ENCODE measurements at regions not wholly inside any gene's neighbourhood (a gene's known extent, or its start where the extent isn't known, plus 50 kb on each side); places are given as distances from the start of the nearest gene placed in this dataset.

- 82 to 87% methylated on average over 2 of the region's 2 CpGs for WGBS, 2 donors
- no peak overlapping the region for H3K4me3 ChIP-seq (ENCODE audit: low read depth, poor library complexity, severe bottlenecking)
- intact Hi-C loops (cut with DNase I; ENCODE audit: low total_unique reads) = no loop called here
- TF ChIP-seq POLR2A (IDR thresholded peaks at IDR 0.05) (no peak), CTCF (IDR thresholded peaks at IDR 0.05) (no peak)
- no peak for DNase-seq (ENCODE audit: low spot score in 2 of 2)
These were observed 1204.2 kb downstream of the ROBO2 start for GRCh38 chr3:78244136-78244535.

- no peak for DNase-seq (ENCODE audit: low spot score in 2 of 2)
- no peak overlapping the region for H3K4me3 ChIP-seq (ENCODE audit: low read depth, poor library complexity, severe bottlenecking)
- intact Hi-C loops (cut with DNase I; ENCODE audit: low total_unique reads) = no loop called here
- no peak for TF ChIP-seq CTCF (IDR thresholded peaks at IDR 0.05)
- no peak for TF ChIP-seq POLR2A (IDR thresholded peaks at IDR 0.05)
- 38 to 45% methylated on average over 3 of the region's 3 CpGs for whole genome bisulfite sequencing, 2 donors
These were observed 1209.4 kb downstream of the ROBO2 start for GRCh38 chr3:78249294-78249693.

- intact Hi-C loops (cut with DNase I; ENCODE audit: low total_unique reads) = no loop called here
- DNase-seq (ENCODE audit: low spot score in 2 of 2) = no peak
- H3K4me3 ChIP-seq (ENCODE audit: low read depth, poor library complexity, severe bottlenecking) = no peak overlapping the region
- WGBS, 2 donors = 96 to 99% methylated on average over 3 of the region's 3 CpGs
- no peak for TF ChIP-seq POLR2A (IDR thresholded peaks at IDR 0.05)
- no peak for TF ChIP-seq CTCF (IDR thresholded peaks at IDR 0.05)
These were observed 1214.0 kb downstream of the ROBO2 start for GRCh38 chr3:78253860-78254259.

GRCh38 chr3:78255403-78255802, 1215.5 kb downstream of the ROBO2 start:
- intact Hi-C loops (cut with DNase I; ENCODE audit: low total_unique reads) = no loop called here
- WGBS, 2 donors = 46 to 77% methylated on average over 1 of the region's 1 CpG
- DNase-seq (ENCODE audit: low spot score in 2 of 2) = no peak
- H3K4me3 ChIP-seq (ENCODE audit: low read depth, poor library complexity, severe bottlenecking) = no peak overlapping the region
- TF ChIP-seq POLR2A (IDR thresholded peaks at IDR 0.05) = no peak
- no peak for TF ChIP-seq CTCF (IDR thresholded peaks at IDR 0.05)

- no peak overlapping the region for H3K4me3 ChIP-seq (ENCODE audit: low read depth, poor library complexity, severe bottlenecking)
- WGBS, 2 donors = 46 to 56% methylated on average over 1 of the region's 1 CpG
- intact Hi-C loops (cut with DNase I; ENCODE audit: low total_unique reads) = no loop called here
- TF ChIP-seq CTCF (IDR thresholded peaks at IDR 0.05) (no peak), POLR2A (IDR thresholded peaks at IDR 0.05) (no peak)
- no peak for DNase-seq (ENCODE audit: low spot score in 2 of 2)
These were observed 1216.2 kb downstream of the ROBO2 start for GRCh38 chr3:78256123-78256522.

GRCh38 chr3:78257951-78258530, 1218.1 kb downstream of the ROBO2 start:
- TF ChIP-seq POLR2A (IDR thresholded peaks at IDR 0.05) (no peak), CTCF (IDR thresholded peaks at IDR 0.05) (no peak)
- no peak overlapping the region for H3K4me3 ChIP-seq (ENCODE audit: low read depth, poor library complexity, severe bottlenecking)
- intact Hi-C loops (cut with DNase I; ENCODE audit: low total_unique reads) = no loop called here
- DNase-seq (ENCODE audit: low spot score in 2 of 2) = no peak
- WGBS, 2 donors = 90 to 91% methylated on average over 3 of the region's 3 CpGs
